GM20431 (cell line): ENCODE measurements at regions not wholly inside any gene's neighbourhood (a gene's known extent, or its start where the extent isn't known, plus 50 kb on each side); places are given as distances from the start of the nearest gene placed in this dataset.

Source experiments
- in situ Hi-C: fragments of 300-500 bp; cut with MseI, MboI; formaldehyde crosslinking; loops from one replicate; pipeline ENCODE4 v1.15.0; 2020; ENCODE audit warnings: low sequenced_read_pairs; ENCODE audit not compliant: unreplicated experiment

DNA sequence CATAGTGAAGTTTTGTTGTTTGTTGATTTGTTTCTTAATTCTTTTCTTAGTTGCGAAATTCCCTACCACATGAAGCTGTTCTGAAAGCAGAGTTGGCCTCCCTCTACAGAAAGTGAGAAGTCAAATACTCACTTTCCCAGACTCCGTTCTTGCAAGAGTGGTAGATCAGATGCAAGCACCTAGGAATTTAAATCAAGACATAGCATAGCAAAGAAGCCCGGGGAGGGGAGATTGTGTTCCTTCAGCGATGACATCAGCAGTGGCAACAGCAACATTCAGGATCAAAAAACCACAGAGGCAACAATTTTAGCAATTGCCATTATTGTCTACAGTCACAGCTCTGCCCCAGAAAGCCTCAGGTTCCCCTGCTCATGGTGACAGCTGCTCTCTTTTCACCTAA lies 580.0 kb downstream of the RNF144A start:
- in situ Hi-C loops: no loop called here

DNA sequence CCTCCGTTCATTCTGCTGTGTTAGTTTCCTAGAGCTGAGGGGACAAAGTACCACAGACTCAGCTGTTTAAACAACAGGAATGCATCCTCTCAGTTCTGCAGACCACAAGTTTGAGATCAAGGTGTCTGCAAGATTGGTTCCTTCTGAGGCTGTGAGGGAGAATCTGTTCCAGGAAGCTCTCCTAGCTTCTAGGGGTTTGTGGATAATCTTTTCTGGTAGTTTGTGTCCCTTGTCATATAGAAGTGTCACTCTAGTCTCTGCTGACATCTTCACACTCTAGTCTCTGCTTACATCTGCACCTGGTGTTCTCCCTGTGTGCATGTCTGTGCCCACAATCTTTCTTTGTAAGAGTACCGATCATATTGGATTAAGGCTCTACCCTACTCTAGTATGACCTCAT lies 581.8 kb downstream of the RNF144A start:
- in situ Hi-C loops: no loop called here

DNA sequence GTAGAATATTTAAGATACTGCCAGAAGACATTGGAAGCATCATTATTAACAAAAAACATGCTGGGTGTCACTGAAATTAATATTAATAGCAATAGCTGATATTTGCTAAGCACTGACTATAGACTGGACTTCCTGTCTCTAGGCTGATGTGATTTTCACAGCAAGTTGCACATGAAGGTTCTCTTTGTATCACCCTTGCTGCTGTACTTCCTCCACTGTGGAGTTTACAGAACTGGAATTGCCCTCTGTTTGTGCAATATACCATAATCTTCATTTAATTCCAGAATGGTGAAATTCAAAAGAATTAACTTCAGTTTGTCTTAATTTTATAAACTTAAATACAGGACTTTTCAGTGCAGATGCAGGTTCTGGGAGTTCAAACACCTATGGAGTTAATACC lies 585.1 kb downstream of the RNF144A start:
- in situ Hi-C loops: no loop called here

DNA sequence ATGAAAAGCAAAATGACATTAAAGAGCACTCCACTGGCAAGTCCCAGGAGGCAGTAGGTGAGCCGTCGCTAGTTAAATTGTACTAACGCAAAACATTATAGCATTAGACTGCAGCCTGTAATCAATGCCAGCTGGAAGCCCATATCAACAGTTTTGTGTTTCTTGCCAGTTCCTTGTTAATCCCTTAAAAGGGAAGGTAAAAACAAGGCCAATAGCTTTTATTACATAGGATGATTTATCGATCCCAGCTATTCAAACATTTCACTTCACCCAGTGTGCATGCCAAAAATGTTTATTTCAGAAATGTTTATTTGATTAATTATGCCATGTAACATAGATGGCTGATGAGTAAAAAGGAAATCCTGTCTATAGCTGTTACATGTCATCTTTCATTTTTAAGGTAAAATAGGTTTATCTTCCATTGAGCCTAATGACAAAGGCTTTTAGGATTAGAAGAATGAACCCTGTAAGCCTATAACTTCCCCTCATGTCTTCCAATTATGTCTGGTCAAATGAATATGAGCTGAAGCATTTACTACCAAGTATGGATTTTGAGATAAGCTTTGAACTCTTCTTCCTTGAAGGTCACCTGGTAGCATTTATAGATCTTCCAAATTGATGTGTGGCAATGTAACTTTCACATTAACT lies 591.2 kb downstream of the RNF144A start:
- in situ Hi-C loops: no loop called here

DNA sequence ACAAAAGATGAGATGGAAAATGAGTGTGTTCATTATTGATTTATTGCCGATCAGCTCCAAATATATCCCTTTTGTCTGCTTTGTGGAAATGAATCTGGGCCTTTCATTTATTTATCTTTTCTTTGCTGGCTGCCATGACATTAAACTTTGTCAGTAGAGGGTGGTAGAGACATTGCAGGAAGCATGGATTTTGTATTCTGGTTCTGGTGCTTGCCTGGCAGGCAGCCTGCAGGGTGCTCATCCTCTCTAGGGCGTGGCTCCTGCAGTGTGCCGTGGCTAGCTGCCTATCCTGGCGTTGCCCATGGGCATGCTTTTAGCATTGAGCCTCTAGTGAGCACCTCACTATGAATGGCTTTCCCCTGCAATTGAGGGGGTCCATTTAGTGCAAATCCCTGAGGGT lies 593.1 kb downstream of the RNF144A start:
- in situ Hi-C loops: no loop called here

DNA sequence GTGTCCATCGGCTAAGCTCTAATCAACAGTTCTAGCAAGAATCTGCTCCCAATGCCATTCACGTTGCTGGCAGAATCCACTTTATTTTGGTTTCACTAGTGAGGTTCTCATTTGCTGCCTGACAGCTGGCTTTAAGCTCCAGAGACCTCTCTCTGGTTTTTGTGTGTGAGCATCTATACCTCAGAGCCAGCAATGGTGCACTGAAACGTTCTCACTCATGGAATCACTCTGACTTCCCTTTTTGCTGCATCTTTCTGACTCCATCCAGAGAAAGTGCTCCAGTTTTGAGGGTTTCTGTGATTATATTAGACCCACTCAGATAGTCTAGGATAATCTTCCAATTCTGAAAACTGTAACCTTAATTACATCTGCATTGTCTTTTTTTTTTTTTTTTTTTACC lies 596.6 kb downstream of the RNF144A start:
- in situ Hi-C loops: no loop called here

DNA sequence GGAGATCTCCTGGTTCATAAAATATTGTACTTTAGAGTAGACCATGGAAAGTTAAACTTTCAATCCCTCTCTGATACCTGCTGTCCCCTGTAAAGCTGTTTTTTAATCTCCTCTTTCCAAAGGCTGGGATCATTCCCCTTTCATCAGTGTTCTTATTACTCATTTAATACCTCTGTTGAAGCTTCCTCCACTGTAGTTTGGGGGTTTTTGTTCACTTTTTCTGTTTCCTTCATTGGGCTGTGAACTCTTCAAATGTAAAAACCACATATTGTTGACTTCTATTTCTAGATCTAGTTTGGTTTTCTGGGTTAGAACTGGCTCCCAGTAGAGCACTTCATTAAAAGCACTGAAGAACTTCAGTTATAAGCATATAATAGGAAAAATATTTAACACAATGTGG lies 598.1 kb downstream of the RNF144A start:
- in situ Hi-C loops: no loop called here

DNA sequence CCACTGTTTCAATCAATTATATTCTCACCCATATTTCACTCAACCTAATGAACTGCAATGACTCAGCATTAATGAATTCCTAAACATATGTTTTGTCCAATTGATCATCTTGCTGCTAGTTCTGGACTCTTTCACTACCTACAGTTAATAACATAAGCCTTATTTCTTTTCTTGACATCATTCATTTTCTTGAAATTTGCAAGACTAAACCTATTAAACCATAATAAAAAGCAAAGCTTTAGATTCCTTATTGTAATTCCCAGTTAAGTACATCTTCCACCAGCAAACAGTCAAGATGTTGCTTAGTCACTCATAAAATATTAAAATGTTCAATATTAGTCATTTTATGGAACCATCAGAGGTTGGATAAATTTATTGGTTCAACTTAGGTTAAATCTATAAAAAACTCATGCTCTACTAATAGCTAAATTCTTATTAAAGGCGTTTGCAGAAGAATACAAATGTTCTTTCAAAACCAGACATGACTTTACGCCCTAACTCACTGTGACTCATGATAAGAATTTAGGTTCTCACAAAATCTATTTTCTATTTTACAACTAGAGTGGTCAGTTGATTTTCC lies 599.4 kb downstream of the RNF144A start:
- in situ Hi-C loops: no loop called here

DNA sequence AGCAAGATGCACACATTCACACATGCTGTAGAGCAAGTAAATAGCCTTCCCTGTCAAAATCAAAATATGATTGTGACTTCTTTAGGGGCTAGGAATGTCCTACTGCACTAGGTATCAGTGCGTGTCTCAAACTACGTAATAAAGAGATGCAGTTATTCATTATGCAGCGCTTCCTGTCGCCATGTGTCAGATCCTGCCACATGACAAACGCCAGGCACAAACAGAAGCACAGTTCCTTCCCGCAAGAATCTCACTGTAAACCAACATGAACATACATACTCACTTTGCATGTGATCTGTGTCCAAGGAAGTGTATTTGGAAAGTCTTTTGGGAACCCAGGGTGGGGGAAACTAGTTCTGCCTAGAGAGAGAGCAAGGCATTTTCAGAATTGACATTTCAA lies 599.9 kb downstream of the RNF144A start:
- in situ Hi-C loops: no loop called here

DNA sequence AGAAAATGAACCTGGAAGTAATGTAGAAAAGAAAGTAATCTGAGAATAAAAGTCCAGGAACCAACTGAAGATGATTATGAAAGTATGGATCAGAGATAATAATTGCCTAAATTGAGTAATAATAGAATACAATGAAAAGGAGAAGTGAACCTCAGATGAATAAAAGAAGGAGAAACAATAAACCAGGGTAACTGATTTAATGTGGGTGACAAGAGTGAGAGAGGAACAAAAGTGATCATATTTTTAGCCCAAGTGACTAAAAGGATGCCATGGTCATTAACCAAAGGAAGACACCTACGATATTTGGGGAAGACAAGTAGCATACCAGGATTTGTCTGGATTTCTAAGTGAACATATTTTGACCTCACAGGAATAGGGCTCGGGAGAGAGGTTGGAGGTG lies 600.6 kb downstream of the RNF144A start:
- in situ Hi-C loops: no loop called here

DNA sequence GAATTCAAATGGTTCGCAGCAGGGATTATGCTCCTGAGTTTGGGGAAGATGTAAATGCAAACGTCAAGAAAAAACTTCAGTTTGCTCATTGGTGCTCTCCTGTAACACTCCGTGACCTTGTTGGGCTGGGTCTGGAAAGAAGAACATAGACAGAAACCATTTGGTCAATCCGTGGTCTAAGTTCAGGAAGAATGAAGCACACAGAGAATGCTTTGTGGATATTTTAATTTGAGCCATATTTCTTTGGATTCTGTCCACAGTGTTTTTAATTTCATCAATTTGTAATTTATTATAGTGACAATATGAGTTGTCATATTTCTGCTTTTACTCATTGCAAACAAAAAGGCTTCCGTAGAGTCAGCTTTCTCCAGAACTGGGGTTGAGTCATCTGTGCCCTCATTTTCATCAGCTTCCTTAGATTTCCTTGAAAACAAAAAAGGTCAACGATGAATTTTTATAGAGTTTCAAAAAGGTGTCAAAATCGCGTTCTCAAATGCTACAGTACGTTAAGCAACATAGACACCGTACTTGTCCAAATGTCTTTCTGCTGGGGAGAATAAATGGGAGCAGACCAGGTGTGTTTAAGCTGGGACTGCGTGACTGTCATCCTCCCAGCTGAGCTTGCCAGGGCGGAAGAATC lies 606.4 kb downstream of the RNF144A start:
- in situ Hi-C loops: no loop called here

DNA sequence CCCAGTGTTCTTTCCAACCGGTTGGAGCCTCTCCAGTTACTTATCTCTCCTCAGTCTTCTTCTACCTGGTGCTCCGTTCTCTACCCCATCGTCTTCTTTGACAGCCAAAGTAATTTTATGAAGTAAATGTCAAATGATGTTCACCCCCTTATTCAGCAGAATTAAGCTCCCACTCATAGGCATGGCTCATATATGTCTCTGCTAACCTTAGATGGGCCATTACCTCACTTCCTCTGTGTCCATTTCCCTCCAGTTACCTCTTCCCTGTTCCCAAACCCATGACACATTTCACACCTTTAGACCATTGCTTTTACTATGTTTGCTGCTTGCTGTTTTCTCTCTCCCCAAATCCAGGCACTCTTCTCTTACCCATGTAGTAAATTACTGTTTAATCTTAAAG lies 607.0 kb downstream of the RNF144A start:
- in situ Hi-C loops: no loop called here

DNA sequence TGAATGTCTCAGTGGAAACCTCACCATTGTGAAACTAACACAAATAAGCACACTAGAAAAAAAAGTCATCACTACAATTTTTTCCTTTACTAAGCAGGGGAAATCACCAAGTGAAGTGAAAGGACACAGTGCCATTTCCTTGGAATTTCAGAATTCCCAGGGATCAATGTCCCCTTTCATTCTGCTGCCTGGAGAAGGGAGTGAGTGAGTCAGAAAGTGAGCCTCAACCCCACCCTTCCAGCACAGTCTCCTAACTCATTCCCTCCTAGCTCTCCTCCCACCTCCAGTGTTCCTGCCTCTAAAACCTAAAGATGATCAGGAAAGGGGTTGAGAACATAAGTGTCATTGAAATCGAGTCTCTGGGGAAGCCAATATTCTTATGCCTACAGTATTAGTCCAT lies 608.5 kb downstream of the RNF144A start:
- in situ Hi-C loops: no loop called here

DNA sequence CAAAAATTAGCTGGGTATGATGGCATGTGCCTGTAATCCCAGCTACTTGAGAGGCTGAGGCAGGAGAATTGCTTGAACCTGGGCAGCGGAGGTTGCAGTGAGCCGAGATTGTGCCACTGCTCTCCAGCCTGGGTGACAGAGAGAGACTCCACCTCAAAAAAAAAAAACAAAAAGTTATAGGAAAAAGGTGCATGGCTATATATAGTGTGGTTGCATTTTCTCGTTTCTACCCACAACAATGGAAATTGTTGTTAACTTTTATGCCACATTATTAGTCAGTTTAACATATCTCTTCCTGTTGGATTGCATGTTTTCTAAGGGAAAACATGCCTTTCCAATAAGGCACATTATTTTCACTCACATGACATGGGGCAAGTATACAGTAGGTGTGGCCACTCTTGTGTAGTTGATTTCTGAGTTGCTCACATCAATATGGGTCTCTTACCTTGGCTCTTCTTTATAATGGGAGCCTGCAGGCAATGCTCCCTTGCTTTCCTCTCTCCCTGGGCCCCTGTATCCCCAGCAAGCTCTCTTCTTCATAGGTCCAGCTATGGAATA lies 610.0 kb downstream of the RNF144A start:
- in situ Hi-C loops: no loop called here

DNA sequence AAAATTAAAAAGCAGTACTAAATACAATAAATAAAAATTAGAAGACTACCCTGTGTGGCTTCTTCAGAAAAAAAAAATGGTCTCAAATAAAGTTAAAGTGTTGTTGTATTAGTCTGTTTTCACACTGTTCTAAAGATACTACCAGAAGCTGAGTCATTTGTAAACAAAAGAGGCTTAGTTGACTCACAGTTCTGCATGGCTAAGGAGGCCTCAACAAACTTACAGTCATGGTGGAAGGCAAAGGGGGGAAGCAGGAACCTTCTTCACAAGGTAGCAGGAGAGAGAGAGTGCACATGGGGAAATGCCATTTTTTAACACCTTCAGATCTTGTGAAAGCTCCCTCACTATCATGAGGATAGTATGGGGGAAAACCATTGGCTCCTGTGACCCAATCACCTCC lies 612.8 kb downstream of the RNF144A start:
- in situ Hi-C loops: no loop called here

DNA sequence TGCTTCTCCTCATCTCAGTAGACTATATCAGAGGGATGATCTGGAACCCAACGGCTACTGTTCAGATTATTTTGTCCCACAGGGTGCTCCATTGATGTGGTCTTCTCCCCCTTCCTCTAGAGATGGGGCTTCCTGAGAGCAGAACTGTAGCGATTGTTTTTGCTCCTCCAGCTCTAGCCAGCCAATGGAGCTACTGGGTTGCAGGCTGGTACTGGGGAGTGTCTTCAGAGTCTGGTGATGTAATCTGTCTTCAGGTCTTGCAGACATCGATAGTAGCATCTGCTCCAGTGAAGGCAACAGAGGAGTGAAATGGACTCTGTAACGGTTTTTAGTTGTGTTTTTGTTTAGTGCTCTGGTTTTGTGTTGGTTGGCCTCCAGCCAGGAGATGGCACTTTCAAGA lies 621.9 kb downstream of the RNF144A start:
- in situ Hi-C loops: no loop called here

DNA sequence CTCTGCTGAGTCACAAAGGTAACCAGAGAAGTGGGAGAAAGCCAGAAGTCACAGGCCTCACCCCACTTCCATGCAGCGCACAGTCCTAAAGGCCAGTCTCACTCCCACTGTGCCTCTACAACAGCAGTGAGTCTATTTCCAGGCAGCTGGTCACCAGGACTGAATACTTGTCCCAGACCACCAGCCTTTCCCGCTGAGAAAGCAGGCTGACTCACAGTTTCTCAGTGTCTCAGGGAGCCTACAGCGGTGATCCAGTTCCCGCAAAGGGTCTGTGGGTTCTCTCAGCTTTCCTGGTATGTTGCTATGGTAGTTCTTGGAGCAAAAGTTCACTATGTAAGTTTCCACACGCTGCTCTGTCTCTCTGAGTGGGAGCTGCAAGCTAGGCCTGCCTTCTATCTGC lies 622.5 kb downstream of the RNF144A start:
- in situ Hi-C loops: no loop called here

DNA sequence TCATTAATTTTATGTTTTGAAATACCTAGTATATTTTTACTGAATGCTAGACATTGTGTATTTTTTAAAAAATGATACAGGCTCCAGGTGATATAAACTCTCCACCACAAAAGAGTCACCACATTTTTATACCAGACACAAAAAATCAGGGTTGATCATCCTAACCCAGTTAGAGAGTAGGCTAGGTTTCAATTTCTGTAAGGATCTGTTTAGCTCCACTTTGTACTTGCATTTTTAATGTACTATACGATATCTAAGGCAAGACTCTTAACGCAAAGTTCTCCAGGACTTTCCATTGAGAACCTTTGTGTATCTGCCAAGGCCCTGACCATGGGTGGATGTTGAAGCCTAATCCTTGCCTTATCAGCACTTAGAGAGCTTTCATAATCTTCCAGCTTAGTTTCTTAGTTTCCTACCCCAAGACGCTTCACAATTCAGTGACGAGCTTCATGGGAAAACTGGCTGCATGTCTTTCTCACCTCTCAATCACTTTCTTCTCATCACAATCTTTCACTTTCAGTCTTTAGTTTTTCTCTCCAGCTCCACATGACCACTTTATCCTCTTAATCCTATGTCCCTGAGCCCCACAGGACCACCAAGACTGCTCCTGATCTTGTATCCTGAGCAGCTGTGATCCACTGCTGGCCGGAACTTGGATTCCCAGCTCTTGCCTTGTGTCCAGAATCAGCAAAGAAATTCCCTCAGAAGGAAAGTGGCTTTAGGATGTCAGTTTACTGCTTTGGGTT lies 635.8 kb downstream of the RNF144A start:
- in situ Hi-C loops: no loop called here

DNA sequence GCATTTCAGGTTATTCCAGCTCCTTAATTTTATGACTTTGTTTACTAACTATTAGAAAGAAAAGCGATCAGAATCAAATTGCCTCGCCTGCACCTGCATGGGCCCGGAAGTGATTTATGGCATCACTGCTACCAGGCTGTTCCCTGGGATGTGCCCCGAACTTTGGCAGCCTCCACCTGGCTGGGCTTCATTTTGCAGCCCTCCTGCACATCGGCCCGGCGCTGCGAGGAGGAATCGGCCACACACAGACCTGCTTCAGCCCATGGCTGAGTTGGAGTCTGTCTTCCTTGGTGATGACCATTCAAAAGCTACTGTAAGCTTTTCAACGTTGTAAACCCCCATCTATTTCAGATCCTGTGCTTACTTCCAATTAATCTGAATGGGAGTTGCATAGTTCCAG lies 638.0 kb downstream of the RNF144A start:
- in situ Hi-C loops: no loop called here

DNA sequence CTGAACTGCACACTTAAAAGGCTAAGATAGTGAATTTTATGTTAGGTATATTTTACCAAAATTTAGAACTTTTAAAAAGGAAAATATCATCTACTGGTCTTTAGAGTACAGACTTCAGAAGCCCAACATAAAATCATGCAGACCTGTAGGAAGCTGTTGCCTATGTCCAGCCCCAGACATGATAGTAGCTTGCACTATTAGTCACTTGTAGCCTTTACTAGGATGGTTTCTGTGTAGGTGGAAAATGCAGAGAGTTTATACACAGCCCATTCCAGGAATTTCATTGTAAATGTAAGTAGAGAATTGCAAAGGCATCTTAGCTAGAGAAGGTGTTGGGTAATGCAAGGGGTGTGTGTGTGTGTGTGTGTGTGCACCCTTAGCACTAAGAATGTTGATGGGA lies 640.2 kb downstream of the RNF144A start:
- in situ Hi-C loops: no loop called here

DNA sequence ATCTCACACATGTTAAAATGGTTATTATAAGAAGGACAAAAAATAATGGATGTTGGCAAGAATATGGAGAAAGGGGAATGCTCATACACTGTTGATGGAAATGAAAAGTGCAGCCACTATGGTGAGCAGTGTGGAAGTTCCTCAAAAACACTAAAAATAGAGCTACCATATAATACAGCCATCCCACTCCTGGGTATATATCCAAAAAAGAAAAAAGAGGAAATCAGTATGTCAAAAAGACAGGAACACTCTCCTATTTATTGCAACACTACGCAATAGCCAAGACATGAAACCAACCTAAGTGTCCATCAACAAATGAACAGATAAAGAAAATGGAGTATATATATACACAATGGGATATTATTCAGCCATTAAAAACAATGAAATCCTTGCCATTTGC lies 642.6 kb downstream of the RNF144A start:
- in situ Hi-C loops: no loop called here
